Osteoblast (primary cell): ENCODE measurements at regions not wholly inside any gene's neighbourhood (a gene's known extent, or its start where the extent isn't known, plus 50 kb on each side); places are given as distances from the start of the nearest gene placed in this dataset.

Experiments used
- DNase-seq: peaks from one replicate; pipeline ENCODE4 v3.0.0; 2011; ENCODE audit warnings: low spot score, mixed read lengths; ENCODE audit not compliant: insufficient read length; ENCODE audit errors: missing footprints
- H2AFZ ChIP-seq: 2 replicates; pipeline ENCODE4 v1.6.0; 2011; ENCODE audit warnings: mild to moderate bottlenecking, low read length
- H3K27ac ChIP-seq: 2 replicates; pipeline ENCODE4 v1.5.1; 2011; ENCODE audit warnings: mild to moderate bottlenecking, low read depth, low read length, moderate library complexity
- H3K27me3 ChIP-seq: 2 replicates; pipeline ENCODE4 v1.6.0; 2012; ENCODE audit warnings: mild to moderate bottlenecking, control low read depth, inconsistent platforms, low read length, moderate library complexity; ENCODE audit not compliant: insufficient read depth
- H3K36me3 ChIP-seq: 2 replicates; pipeline ENCODE4 v1.5.1; 2011; ENCODE audit warnings: mild to moderate bottlenecking, low read length, control low read depth, moderate library complexity; ENCODE audit not compliant: insufficient read depth
- H3K4me1 ChIP-seq: 2 replicates; pipeline ENCODE4 v1.5.1; 2011; ENCODE audit warnings: mild to moderate bottlenecking, low read length, control low read depth, moderate library complexity; ENCODE audit not compliant: insufficient read depth
- H3K4me2 ChIP-seq: 2 replicates; pipeline ENCODE4 v1.6.0; 2011; ENCODE audit warnings: mild to moderate bottlenecking, low read length; ENCODE audit not compliant: insufficient read depth
- H3K4me3 ChIP-seq: fragments of 200-600 bp; sonication (generic); 3 replicates; pipeline ENCODE4 v1.5.1; 2012; ENCODE audit warnings: mild to moderate bottlenecking, low read length, inconsistent platforms; ENCODE audit not compliant: insufficient read depth
- H3K79me2 ChIP-seq: 2 replicates; pipeline ENCODE4 v1.6.0; 2012; ENCODE audit warnings: mild to moderate bottlenecking, low read length, control low read depth, inconsistent platforms; ENCODE audit not compliant: insufficient read depth
- H3K9me3 ChIP-seq: 2 replicates; pipeline ENCODE4 v1.5.1; 2011; ENCODE audit warnings: low read depth, low read length, control low read depth
- H4K20me1 ChIP-seq: 2 replicates; pipeline ENCODE4 v1.6.0; 2012; ENCODE audit warnings: mild to moderate bottlenecking, low read length, control low read depth; ENCODE audit not compliant: insufficient read depth
- CTCF ChIP-seq: IDR thresholded peaks from 2 replicates; pipeline ENCODE4 v1.5.1; 2011; ENCODE audit warnings: mild to moderate bottlenecking, low read depth, low read length, moderate library complexity; ENCODE audit errors: extremely low read depth

DNA sequence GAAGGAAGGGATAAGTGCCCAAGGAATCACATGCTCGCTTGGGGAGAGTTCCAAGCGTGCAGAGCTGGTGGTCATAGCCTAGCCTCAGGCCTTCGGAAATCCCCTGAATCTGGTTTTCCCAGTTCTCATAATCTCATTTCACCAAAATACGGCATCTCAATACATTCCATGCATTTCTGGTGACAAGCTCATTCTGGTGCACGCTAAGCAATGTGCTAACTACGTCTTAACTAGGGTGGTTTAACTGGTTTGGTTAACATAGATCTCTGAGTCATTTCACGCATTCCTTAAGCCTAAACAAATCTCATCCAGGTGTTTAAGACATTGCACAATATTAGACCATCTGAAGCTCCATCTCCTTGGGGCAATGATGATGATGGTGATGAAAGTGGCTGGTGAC is 72.9 kb upstream of the STEAP1B start:
- no peaks in the 10 kb centered on the region for H3K9me3 ChIP-seq
- H3K27ac ChIP-seq, result peak overlapping the region; percentile 100
- H2AFZ ChIP-seq, result no peak overlapping the region
- H3K36me3 ChIP-seq, result peaks cover 5% of the 10 kb centered on the region
- H3K4me2 ChIP-seq, result no peak overlapping the region
- peaks cover 10% of the 10 kb centered on the region for H3K79me2 ChIP-seq
- no peak for TF ChIP-seq CTCF
- no peak for DNase-seq
- no peak overlapping the region for H3K4me3 ChIP-seq
- H3K4me1 ChIP-seq, result peaks cover 48% of the 10 kb centered on the region
- H3K27me3 ChIP-seq, result no peaks in the 10 kb centered on the region
- H4K20me1 ChIP-seq, result no peaks in the 10 kb centered on the region

GRCh38 chr7:22572292-22572691 is 72.3 kb upstream of the STEAP1B start:
- no peak for TF ChIP-seq CTCF
- H3K79me2 ChIP-seq, result peaks cover 13% of the 10 kb centered on the region
- DNase-seq, result no peak
- H2AFZ ChIP-seq, result no peak overlapping the region
- no peak overlapping the region for H3K4me3 ChIP-seq
- H3K4me2 ChIP-seq, result no peak overlapping the region
- H4K20me1 ChIP-seq, result no peaks in the 10 kb centered on the region
- peaks cover 5% of the 10 kb centered on the region for H3K36me3 ChIP-seq
- no peaks in the 10 kb centered on the region for H3K9me3 ChIP-seq
- H3K27me3 ChIP-seq, result no peaks in the 10 kb centered on the region
- H3K4me1 ChIP-seq, result peaks cover 45% of the 10 kb centered on the region
- H3K27ac ChIP-seq, result peak overlapping the region; percentile 100

DNA sequence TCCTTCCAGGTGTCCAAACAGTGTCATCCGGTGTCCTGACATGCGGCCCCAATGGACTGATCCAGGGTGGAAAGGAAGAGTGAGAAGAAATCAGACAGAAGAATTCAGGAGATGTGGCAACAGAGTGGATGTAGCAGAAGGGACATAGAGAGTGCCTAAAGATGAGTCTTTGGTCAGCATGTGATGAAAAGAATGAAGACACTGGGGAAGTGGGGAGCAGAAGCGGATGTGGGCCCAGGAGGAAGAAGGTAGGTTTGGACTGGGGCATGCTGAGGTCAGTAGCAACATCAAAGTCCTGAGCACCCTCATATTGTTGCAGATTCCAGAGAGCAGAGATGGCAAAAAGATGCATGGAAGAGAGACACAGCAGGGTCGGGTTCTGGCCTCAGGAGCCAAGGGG is 71.8 kb upstream of the STEAP1B start:
- DNase-seq, result no peak
- Histone ChIP-seq H2AFZ (no peak overlapping the region), H3K36me3 (peaks cover 5% of the 10 kb centered on the region), H3K4me2 (no peak overlapping the region), H4K20me1 (no peaks in the 10 kb centered on the region), H3K79me2 (peaks cover 16% of the 10 kb centered on the region), H3K27me3 (no peaks in the 10 kb centered on the region), H3K4me3 (no peak overlapping the region), H3K9me3 (no peaks in the 10 kb centered on the region), H3K27ac (peak overlapping the region; percentile 100), H3K4me1 (peaks cover 39% of the 10 kb centered on the region)
- no peak for TF ChIP-seq CTCF

DNA sequence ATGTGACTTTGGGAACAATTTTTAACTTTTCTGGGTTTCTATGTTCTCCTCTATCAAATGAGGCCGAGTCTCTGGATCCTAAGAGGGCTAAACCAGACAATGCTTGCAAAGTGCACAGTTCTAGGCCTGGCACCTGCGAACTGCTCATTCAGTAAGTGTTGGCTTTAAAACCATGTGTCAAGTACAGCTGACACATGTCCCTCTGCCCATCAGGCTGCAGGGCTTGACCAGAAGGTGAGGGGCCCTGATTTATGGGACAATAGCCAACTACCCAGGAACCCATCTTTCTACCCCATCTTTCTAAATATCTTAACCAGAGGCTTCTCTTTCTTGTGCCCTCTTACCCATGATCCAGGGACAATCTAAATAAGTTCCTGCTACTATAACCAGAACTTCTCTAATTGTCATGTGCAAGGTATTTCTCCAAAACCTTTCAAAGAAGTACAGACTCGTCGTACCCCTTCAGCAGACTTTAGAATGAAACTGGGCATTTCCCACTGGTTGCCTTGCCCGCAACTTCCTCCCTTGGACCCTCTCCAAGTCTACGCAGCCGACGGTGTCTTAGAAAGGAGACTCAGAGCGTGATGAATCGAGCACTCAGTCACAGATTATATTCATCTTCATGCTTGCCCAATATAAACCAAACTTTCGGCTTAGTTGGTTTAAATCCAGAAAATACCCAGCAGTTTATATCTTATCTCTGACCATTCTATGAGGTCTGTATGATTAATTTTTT is 69.8 kb upstream of the STEAP1B start:
- H3K27ac ChIP-seq, result peak overlapping the region; percentile 100
- H3K4me1 ChIP-seq, result peaks cover 48% of the 10 kb centered on the region
- H2AFZ ChIP-seq, result no peak overlapping the region
- no peaks in the 10 kb centered on the region for H3K27me3 ChIP-seq
- peak overlapping the region; percentile 21 for H3K4me3 ChIP-seq
- H4K20me1 ChIP-seq, result no peaks in the 10 kb centered on the region
- H3K9me3 ChIP-seq, result no peaks in the 10 kb centered on the region
- peak; percentile 62 for DNase-seq
- peaks cover 16% of the 10 kb centered on the region for H3K79me2 ChIP-seq
- no peak for TF ChIP-seq CTCF
- peak overlapping the region; percentile 32 for H3K4me2 ChIP-seq
- H3K36me3 ChIP-seq, result peaks cover 5% of the 10 kb centered on the region
